ENCODE measurements at regions not wholly inside any gene's neighbourhood (a gene's known extent, or its start where the extent isn't known, plus 50 kb on each side); places are given as distances from the start of the nearest gene placed in this dataset.

- Mint-ChIP-seq H3K27me3 (ENCODE audit: unreplicated experiment) (peaks cover under 1% of the 10 kb centered on the region), H3K36me3 (ENCODE audit: low read depth, unreplicated experiment) (no peaks in the 10 kb centered on the region), H3K27ac (ENCODE audit: unreplicated experiment) (no peak overlapping the region), H3K4me1 (ENCODE audit: unreplicated experiment) (peaks cover 2% of the 10 kb centered on the region), H3K9me3 (ENCODE audit: unreplicated experiment) (no peaks in the 10 kb centered on the region), H3K4me3 (ENCODE audit: unreplicated experiment) (no peak overlapping the region)
- no peak for DNase-seq (ENCODE audit: low spot score)
- TF ChIP-seq, protein P1, sequence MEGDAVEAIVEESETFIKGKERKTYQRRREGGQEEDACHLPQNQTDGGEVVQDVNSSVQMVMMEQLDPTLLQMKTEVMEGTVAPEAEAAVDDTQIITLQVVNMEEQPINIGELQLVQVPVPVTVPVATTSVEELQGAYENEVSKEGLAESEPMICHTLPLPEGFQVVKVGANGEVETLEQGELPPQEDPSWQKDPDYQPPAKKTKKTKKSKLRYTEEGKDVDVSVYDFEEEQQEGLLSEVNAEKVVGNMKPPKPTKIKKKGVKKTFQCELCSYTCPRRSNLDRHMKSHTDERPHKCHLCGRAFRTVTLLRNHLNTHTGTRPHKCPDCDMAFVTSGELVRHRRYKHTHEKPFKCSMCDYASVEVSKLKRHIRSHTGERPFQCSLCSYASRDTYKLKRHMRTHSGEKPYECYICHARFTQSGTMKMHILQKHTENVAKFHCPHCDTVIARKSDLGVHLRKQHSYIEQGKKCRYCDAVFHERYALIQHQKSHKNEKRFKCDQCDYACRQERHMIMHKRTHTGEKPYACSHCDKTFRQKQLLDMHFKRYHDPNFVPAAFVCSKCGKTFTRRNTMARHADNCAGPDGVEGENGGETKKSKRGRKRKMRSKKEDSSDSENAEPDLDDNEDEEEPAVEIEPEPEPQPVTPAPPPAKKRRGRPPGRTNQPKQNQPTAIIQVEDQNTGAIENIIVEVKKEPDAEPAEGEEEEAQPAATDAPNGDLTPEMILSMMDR (IDR thresholded peaks at IDR 0.05; ENCODE audit: unreplicated experiment): no peak
Observed at GRCh38 chr7:17136126-17136525, 162.3 kb upstream of the AHR start.

DNA sequence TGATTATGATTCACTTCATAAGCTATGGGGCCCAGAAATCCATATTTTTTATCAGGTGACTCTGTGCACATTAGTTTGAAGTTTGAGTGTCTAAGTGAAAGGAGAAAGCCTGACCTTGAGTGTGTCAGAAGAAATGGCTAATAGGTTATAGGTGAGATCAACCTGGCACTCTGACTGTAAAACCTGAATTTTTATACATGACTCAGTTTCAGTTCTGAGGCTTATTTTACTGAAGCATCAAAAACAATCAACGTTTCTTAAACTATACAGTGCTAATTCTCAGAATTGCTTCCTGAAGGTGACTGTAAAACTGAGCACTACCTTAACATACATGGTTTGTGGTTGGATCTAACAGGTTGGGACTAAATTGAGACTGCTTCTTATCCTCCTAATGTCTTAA, 159.4 kb upstream of the AHR start:
- H3K27me3 Mint-ChIP-seq (ENCODE audit: unreplicated experiment): no peaks in the 10 kb centered on the region
- H3K36me3 Mint-ChIP-seq (ENCODE audit: low read depth, unreplicated experiment): no peaks in the 10 kb centered on the region
- H3K27ac Mint-ChIP-seq (ENCODE audit: unreplicated experiment): no peak overlapping the region

DNA sequence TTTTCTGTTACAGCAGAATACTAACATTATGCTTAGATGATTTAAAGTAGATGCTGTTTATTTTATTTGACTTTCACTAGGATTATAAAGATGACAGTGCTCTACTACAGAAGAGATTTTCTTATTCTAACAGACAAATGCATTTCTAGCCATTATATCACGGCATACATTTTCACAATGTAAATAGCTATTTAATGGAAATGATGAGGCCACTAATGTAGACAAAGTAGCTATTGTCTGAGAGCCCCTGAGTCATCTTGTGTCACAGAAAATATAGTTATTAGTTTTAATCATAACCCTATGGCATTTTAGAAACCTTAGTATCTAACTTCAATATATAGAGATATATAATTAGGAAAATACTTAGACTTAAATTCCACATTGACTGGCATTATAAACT, 158.0 kb upstream of the AHR start:
- Mint-ChIP-seq H3K4me1 (ENCODE audit: unreplicated experiment) (no peaks in the 10 kb centered on the region), H3K27me3 (ENCODE audit: unreplicated experiment) (no peaks in the 10 kb centered on the region), H3K27ac (ENCODE audit: unreplicated experiment) (no peak overlapping the region), H3K9me3 (ENCODE audit: unreplicated experiment) (no peaks in the 10 kb centered on the region), H3K36me3 (ENCODE audit: low read depth, unreplicated experiment) (no peaks in the 10 kb centered on the region), H3K4me3 (ENCODE audit: unreplicated experiment) (no peak overlapping the region)
- DNase-seq (ENCODE audit: low spot score): no peak
- TF ChIP-seq, protein P1 (IDR thresholded peaks at IDR 0.05; ENCODE audit: unreplicated experiment): no peak

More for the DNA sequence above, 159.4 kb upstream of the AHR start:
- H3K9me3 Mint-ChIP-seq (ENCODE audit: unreplicated experiment): no peaks in the 10 kb centered on the region
- DNase-seq (ENCODE audit: low spot score): no peak
- TF ChIP-seq, protein P1 (IDR thresholded peaks at IDR 0.05; ENCODE audit: unreplicated experiment): no peak
- H3K4me1 Mint-ChIP-seq (ENCODE audit: unreplicated experiment): no peaks in the 10 kb centered on the region
- no peak overlapping the region for H3K4me3 Mint-ChIP-seq (ENCODE audit: unreplicated experiment)

GRCh38 chr7:17142831-17143541, 155.5 kb upstream of the AHR start:
- DNase-seq (ENCODE audit: low spot score): no peak
- H3K9me3 Mint-ChIP-seq (ENCODE audit: unreplicated experiment): no peaks in the 10 kb centered on the region
- TF ChIP-seq, protein P1 (IDR thresholded peaks at IDR 0.05; ENCODE audit: unreplicated experiment): no peak
- no peaks in the 10 kb centered on the region for H3K27me3 Mint-ChIP-seq (ENCODE audit: unreplicated experiment)
- no peak overlapping the region for H3K4me3 Mint-ChIP-seq (ENCODE audit: unreplicated experiment)
- no peaks in the 10 kb centered on the region for H3K36me3 Mint-ChIP-seq (ENCODE audit: low read depth, unreplicated experiment)
- no peak overlapping the region for H3K27ac Mint-ChIP-seq (ENCODE audit: unreplicated experiment)
- no peaks in the 10 kb centered on the region for H3K4me1 Mint-ChIP-seq (ENCODE audit: unreplicated experiment)

GRCh38 chr7:17144322-17144721, 154.1 kb upstream of the AHR start:
- Mint-ChIP-seq H3K27ac (ENCODE audit: unreplicated experiment) (no peak overlapping the region), H3K4me1 (ENCODE audit: unreplicated experiment) (no peaks in the 10 kb centered on the region), H3K36me3 (ENCODE audit: low read depth, unreplicated experiment) (no peaks in the 10 kb centered on the region), H3K4me3 (ENCODE audit: unreplicated experiment) (no peak overlapping the region), H3K9me3 (ENCODE audit: unreplicated experiment) (no peaks in the 10 kb centered on the region), H3K27me3 (ENCODE audit: unreplicated experiment) (no peaks in the 10 kb centered on the region)
- DNase-seq (ENCODE audit: low spot score): no peak
- TF ChIP-seq, protein P1 (IDR thresholded peaks at IDR 0.05; ENCODE audit: unreplicated experiment): no peak
